Aorta (tissue), 5 donors: ENCODE measurements at regions not wholly inside any gene's neighbourhood (a gene's known extent, or its start where the extent isn't known, plus 50 kb on each side); places are given as distances from the start of the nearest gene placed in this dataset.

Experiments
- ATAC-seq: fragments of 200-7000 bp; cut with Tn5 transposase; one replicate; pipeline ENCODE4 v1.9.1; 2022; ENCODE audit warnings: moderate library complexity; ENCODE audit not compliant: low FRiP score
- DNase-seq, 2 donors: peaks; one replicate each; pipeline ENCODE4 v3.0.0-alpha.2; 2020
- H3K27ac ChIP-seq, 2 donors: one replicate each; pipeline ENCODE4 v1.5.1; 2013; ENCODE audit warnings: low read length in 2 of 2, mild to moderate bottlenecking in 2 of 2, moderate library complexity in 2 of 2, control low read depth in 1 of 2, inconsistent platforms in 1 of 2, low read depth in 1 of 2
- H3K27me3 ChIP-seq, 2 donors: one replicate each; pipeline ENCODE4 v1.6.1; 2013; ENCODE audit warnings: control low read depth in 1 of 2, low read length in 1 of 2, mild to moderate bottlenecking in 1 of 2, moderate library complexity in 1 of 2; ENCODE audit not compliant: insufficient read depth in 2 of 2, control insufficient read depth in 1 of 2
- H3K36me3 ChIP-seq, 2 donors: one replicate each; pipeline ENCODE4 v1.6.1; 2013; ENCODE audit warnings: control low read depth in 1 of 2, low read length in 1 of 2, mild to moderate bottlenecking in 1 of 2; ENCODE audit not compliant: insufficient read depth in 2 of 2, control insufficient read depth in 1 of 2
- H3K4me1 ChIP-seq, 2 donors: one replicate each; pipeline ENCODE4 v1.6.1; 2013; ENCODE audit warnings: low read length in 2 of 2, control low read depth in 1 of 2, mild to moderate bottlenecking in 1 of 2, moderate library complexity in 1 of 2; ENCODE audit not compliant: insufficient read depth in 2 of 2, control insufficient read depth in 1 of 2
- H3K4me3 ChIP-seq, 2 donors: one replicate each; pipeline ENCODE4 v1.5.1; 2013; ENCODE audit warnings: low read length in 2 of 2, control low read depth in 1 of 2, mild to moderate bottlenecking in 1 of 2
- H3K9me3 ChIP-seq: one replicate; pipeline ENCODE4 v1.6.1; 2013; ENCODE audit warnings: mild to moderate bottlenecking, low read length; ENCODE audit not compliant: control insufficient read depth
- whole genome bisulfite sequencing, 2 donors: extraction: QIAGEN DNeasy Blood & Tissue Kit; methylation state at CpG; one replicate each; pipeline ENCODE4 v1.1.7; 2013; 5-methylcytosine and 5-hydroxymethylcytosine counted together
- intact Hi-C, 2 donors: fragments of 100-400 bp; cut with DNase I; formaldehyde crosslinking; loops; one replicate each; pipeline versions ENCODE4 v1.14.2 to v1.15.0; 2022
- donor health status: healthy with polysubstance abuse.
- donor health status: Bipolar disorder and iron deficiency.
- donor health status: DM: no; HTN: no; CAD: no.
- donor health status: DM: no; HTN: no; CAD: no.
- donor health status: DM: yes; HTN: yes; CAD: no.

DNA sequence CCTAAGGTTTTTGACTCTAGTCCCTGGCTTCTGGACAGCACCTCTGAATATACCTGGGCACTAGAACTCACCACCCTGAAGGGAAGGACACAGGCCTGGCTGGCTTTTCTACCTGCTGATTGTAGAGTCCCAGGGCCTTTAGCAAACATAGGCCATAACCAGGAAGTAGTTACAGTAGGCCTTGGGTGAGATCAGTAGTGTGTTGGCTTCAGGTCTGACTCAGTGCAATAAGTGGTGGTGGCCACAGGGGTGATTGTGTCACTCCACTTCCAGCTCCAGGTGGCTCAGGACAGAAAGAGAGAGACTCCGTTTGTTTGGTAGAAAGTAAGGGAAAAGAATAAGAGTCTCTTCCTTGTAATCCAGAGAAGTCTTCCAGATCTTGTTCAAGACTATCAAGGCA lies 101.7 kb upstream of the LGALSL start:
- DNase-seq, result no peak
- H3K36me3 ChIP-seq, result no peaks in the 10 kb centered on the region
- H3K4me3 ChIP-seq, result no peak overlapping the region
- intact Hi-C loops, result loop anchor here in 1 of 2 donors (5.0 kb wide), 1 partner anchor 125 kb away; no protein-coding TSS in a partner anchor
- ATAC-seq, result no peak
- H3K9me3 ChIP-seq, result no peaks in the 10 kb centered on the region
- no peak overlapping the region for H3K27ac ChIP-seq
- WGBS, 2 donors, result 94 to 96% methylated on average over 1 of the region's 1 CpG
- H3K27me3 ChIP-seq, result no peaks in the 10 kb centered on the region
- H3K4me1 ChIP-seq, result no peaks in the 10 kb centered on the region

DNA sequence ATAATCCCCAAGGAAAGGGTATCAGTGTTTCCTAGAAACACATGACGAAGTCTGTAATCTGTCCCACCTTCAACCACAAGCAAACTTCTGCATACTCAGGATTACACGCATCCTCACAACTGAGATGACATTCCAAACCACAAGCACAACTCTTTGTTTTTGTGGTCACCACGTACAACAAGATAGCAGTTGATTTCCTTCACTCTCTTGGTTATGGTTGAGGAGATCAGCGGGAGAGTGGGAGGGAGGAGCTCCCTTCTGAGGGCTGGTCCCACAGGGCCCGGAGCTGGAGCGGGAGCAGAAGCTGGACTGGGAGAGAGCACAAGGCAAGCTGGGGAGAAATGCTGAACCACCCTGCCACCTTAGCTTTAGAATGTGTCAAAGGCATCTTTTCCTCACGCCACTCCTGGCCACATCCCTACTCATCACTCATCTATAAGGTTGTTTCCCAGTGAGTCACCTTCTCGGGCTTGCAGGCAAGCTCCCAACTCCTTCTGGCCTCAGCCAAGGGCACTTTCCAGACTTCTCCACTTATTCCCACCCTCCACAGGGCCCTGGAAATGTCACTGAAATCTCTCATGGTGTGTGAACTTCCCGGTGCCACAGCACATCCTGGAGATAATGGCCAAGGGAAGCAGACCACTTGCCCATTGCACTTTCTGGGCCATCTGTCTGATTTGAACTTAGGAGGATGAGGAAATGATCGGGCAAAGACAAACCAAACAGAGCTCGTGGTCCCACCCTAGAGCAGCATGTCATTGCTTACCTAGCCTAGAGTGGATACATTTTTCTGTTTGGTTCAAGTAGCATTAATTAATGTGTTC lies 98.9 kb upstream of the LGALSL start:
- Histone ChIP-seq H3K27me3 (no peaks in the 10 kb centered on the region), H3K4me1 (no peaks in the 10 kb centered on the region), H3K27ac (no peak overlapping the region), H3K36me3 (no peaks in the 10 kb centered on the region), H3K9me3 (no peaks in the 10 kb centered on the region), H3K4me3 (no peak overlapping the region)
- ATAC-seq (no peak), DNase-seq (no peak)
- WGBS, 2 donors, result 55 to 58% methylated on average over 11 of the region's 11 CpGs
- intact Hi-C loops, result loop anchor here in 1 of 2 donors (5.0 kb wide), 1 partner anchor 122 kb away; no protein-coding TSS in a partner anchor

DNA sequence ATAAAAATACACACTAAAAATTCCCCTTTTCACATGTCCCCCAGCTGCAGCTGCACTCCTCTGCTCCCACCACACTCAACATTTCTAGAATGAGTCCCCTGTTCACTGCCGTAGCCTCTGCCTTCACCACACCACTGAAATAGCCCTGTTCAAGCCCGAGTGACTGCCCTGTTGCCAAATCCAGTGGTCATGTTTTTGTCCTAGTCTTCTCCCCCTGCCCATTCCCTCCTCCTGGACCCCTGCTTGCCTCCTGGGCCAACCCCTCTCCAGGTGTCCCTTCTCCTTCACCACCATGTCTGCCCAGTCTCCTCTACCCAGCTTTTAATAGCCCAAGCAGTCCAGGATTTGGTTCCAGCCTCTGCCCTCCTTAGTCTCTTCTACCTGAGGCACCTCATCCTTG lies 97.1 kb upstream of the LGALSL start:
- Histone ChIP-seq H3K9me3 (no peaks in the 10 kb centered on the region), H3K4me3 (no peak overlapping the region), H3K4me1 (no peaks in the 10 kb centered on the region), H3K36me3 (no peaks in the 10 kb centered on the region), H3K27me3 (no peaks in the 10 kb centered on the region), H3K27ac (no peak overlapping the region)
- ATAC-seq, result no peak
- intact Hi-C loops, result no loop called here
- 89 to 91% methylated on average over 2 of the region's 2 CpGs for WGBS, 2 donors
- no peak for DNase-seq

DNA sequence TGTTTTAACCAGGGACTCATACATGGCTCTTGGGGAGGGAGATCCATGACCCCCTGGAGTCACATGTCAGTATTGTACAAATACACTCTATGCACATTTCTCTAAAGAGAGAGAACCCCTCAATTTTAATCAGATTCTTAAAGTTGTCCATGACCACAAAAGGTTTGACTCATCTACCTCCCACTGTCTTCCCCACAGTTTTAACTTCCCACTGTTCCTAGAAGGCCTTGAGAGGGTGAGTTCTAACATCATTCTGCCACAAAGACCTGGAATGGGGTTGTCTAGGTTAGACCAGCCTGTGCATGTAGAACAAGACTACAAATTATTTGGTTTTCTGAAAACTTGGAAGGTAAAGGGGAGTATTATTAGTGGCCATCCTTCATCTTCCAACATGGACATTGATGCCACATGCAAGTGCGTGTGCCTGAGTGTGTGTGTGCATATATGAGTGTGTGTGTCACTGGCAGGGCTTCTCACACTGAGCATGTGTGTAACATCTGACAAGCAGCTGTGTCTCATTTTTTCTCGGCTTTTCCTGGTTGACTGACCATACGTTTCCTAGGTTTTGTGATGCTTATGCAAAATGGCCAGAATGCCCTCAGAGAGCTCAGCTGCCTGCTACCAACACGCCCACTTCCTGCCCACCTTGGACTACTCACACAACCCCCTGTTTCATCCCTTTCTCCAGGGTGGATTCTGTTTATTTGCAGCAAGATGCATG lies 94.6 kb upstream of the LGALSL start:
- intact Hi-C loops, result no loop called here
- H3K27ac ChIP-seq, result peak overlapping the region; percentile 16 to 18

DNA sequence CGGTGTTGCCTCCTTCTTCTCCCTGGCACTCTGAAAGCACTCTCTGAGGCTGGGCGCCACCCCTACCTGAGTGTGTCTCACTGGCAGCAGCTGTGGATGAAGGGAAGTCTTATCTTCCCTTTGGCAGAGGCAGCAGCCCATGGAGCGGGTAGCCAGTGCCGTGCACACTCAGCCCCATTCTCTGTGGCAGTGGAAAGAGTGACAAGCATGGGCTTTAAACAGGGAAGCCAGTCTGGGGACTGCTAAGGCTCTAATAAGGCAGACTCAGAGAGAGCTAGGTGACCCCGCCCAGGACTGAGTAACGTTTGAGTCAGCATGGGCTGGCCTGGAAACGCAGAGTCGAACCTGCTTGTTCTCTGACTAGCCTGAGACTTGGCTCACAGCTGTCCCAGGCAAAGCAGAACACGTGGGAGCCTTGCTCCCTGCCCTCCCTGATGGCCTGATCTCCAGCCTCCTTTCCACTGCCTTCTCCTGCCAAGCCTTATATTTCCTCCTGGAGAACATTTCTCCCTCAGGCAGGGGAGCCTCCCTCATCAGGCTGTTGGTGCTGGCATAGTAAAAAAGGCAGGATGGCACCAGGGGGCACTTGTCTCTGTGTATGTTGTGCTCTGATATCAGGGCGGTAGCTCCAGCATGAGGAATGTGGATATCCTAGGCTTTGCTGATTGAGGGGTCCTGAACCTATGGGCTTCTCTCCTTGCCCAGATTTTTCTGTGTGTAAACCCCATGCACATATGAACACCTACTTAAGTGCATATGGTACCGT lies 93.9 kb upstream of the LGALSL start:
- DNase-seq (peak; percentile 93 to 94), ATAC-seq (peak; percentile 93)
- Histone ChIP-seq H3K9me3 (no peaks in the 10 kb centered on the region), H3K36me3 (no peaks in the 10 kb centered on the region), H3K4me3 (no peak overlapping the region), H3K27ac (peak overlapping the region; percentile 16 to 18), H3K27me3 (no peaks in the 10 kb centered on the region), H3K4me1 (no peaks in the 10 kb centered on the region)
- intact Hi-C loops, result loop anchor here (5.0 kb wide), 2 partner anchors 42 to 92 kb away; partner anchors contain the start of gene LGALSL (in 1 of the 2)
- WGBS, 2 donors, result 24 to 28% methylated on average over 11 of the region's 11 CpGs

More for the DNA sequence above, 94.6 kb upstream of the LGALSL start:
- ATAC-seq (no peak), DNase-seq (no peak)
- 65 to 73% methylated on average over 4 of the region's 4 CpGs for whole genome bisulfite sequencing, 2 donors
- H3K9me3 ChIP-seq, result no peaks in the 10 kb centered on the region
- H3K27me3 ChIP-seq, result no peaks in the 10 kb centered on the region
- no peak overlapping the region for H3K4me3 ChIP-seq
- H3K36me3 ChIP-seq, result no peaks in the 10 kb centered on the region
- no peaks in the 10 kb centered on the region for H3K4me1 ChIP-seq

DNA sequence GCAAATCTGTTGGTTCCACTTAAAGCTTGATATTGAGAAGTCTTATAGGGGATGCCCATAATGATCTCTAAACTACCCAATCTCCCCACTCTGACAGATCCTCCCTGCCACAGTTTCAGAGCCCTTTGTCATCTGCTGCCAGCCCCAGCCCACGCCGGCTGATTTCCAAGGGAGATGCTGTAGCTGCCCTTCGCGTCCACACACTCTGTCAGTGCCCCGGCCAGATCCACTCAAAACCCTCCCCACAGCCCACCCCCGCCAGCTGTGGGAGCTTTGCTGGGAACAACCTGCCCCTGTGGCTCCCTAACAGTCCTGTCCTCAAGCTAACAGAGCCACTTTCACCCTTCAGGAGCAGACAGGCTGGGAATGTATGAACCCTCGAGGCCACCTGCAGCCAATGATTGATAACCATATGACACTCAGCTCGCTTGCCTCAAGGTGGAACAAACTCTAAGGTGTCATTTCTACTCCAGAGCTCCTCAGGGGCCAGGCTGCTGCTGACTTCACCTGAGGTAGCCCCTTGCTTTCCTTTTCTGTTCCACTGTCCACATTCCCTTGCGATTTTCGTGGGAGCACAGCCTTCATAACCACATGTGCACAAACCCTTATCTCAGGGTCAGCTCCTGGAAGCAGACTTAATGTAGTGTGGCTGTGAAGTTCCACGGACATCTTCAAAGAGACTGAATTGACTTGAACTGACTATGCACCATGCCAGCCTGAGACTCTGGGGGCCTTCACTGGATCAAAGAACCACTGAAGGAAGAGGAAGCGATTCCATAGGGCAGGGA lies 92.6 kb upstream of the LGALSL start:
- H3K27me3 ChIP-seq, result no peaks in the 10 kb centered on the region
- no peak for DNase-seq
- no peak overlapping the region for H3K27ac ChIP-seq
- 93% methylated on average over 12 of the region's 12 CpGs for WGBS, 2 donors
- H3K9me3 ChIP-seq, result no peaks in the 10 kb centered on the region
- H3K4me3 ChIP-seq, result no peak overlapping the region
- intact Hi-C loops, result loop anchor here (5.0 kb wide), 2 partner anchors 41 to 91 kb away; partner anchors contain the start of gene LGALSL (in 1 of the 2)
- no peaks in the 10 kb centered on the region for H3K4me1 ChIP-seq
- H3K36me3 ChIP-seq, result no peaks in the 10 kb centered on the region
- no peak for ATAC-seq

DNA sequence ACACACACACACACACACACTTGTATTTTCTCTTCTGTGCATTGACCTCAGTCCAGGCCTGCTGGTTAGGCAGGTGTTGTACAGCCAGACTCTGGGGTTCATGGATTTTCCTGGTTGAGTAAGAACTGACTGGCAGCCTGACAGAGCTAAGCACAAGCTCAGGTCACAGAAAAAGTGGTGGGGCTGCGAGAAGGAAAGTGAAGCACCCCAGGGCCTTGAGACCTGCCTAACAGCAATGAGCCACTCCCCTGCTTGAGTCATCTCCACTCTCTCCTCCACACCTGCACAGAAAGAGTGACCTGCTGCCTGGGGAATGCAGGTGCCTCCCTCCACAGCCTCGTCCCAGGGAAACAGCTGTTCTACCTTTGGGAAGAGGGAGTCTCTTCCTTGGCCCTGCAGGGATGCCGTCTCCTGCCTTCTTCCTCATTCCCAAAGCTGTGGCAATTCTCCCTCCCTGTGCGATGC lies 91.4 kb upstream of the LGALSL start:
- Histone ChIP-seq H3K9me3 (no peaks in the 10 kb centered on the region), H3K4me3 (no peak overlapping the region), H3K36me3 (no peaks in the 10 kb centered on the region), H3K27me3 (no peaks in the 10 kb centered on the region), H3K27ac (no peak overlapping the region), H3K4me1 (no peaks in the 10 kb centered on the region)
- intact Hi-C loops, result loop anchor here (5.0 kb wide), 2 partner anchors 40 to 90 kb away; partner anchors contain the start of gene LGALSL (in 1 of the 2)
- WGBS, 2 donors, result 93 to 97% methylated on average over 3 to 4 of the region's 4 CpGs
- no peak for ATAC-seq
- no peak for DNase-seq

DNA sequence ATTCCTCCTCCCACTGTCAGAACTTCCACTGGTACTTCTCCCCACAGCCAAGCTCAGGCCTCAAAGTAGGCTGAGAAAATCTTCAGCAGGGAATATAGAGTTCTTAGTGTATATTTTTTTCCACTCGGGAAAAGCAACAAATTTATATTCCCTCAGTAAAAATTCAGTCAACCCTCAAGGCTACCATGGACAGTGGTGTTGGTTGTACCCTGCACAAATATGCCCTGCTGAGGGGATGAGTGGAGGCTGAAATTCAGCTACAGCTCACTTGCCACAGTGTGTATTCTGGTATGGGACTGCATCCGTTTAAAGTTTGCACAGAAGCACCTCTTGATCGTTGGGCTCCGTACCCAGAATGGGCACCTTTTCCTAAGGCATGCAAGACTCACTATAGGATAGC lies 90.8 kb upstream of the LGALSL start:
- intact Hi-C loops, result loop anchor here (5.0 kb wide), 2 partner anchors 39 to 89 kb away; partner anchors contain the start of gene LGALSL (in 1 of the 2)
- Histone ChIP-seq H3K27ac (no peak overlapping the region), H3K4me3 (no peak overlapping the region), H3K27me3 (no peaks in the 10 kb centered on the region), H3K4me1 (no peaks in the 10 kb centered on the region), H3K9me3 (no peaks in the 10 kb centered on the region), H3K36me3 (no peaks in the 10 kb centered on the region)
- 89 to 95% methylated on average over 4 of the region's 4 CpGs for WGBS, 2 donors
- DNase-seq (no peak), ATAC-seq (no peak)
